Kidney epithelial cell (primary cell): ENCODE measurements at regions not wholly inside any gene's neighbourhood (a gene's known extent, or its start where the extent isn't known, plus 50 kb on each side); places are given as distances from the start of the nearest gene placed in this dataset.

Experiments
- DNase-seq: peaks from one replicate; pipeline ENCODE4 v3.0.0-alpha.2; 2010; ENCODE audit warnings: low read depth
- H3K27me3 ChIP-seq: 2 replicates; pipeline ENCODE4 v1.6.0; 2011; ENCODE audit warnings: low read length; ENCODE audit not compliant: control insufficient read depth, insufficient read depth
- H3K36me3 ChIP-seq: 2 replicates; pipeline ENCODE4 v1.5.1; 2011; ENCODE audit warnings: low read length; ENCODE audit not compliant: control insufficient read depth, insufficient read depth
- H3K4me3 ChIP-seq: 2 replicates; pipeline ENCODE4 v1.5.1; 2011; ENCODE audit warnings: low read depth, mild to moderate bottlenecking, control low read depth, low read length
- CTCF ChIP-seq: IDR thresholded peaks from 2 replicates; pipeline ENCODE4 v1.5.1; 2011; ENCODE audit warnings: mild to moderate bottlenecking, moderate library complexity, low read length, control low read depth, inconsistent platforms; ENCODE audit not compliant: insufficient read depth, poor library complexity, severe bottlenecking

GRCh38 chr1:69401879-69402278, 165.8 kb upstream of the LRRC7 start:
- Histone ChIP-seq H3K27me3 (no peaks in the 10 kb centered on the region), H3K36me3 (no peaks in the 10 kb centered on the region), H3K4me3 (no peak overlapping the region)
- no peak for DNase-seq
- TF ChIP-seq CTCF, result no peak

- no peak for DNase-seq
- no peaks in the 10 kb centered on the region for H3K27me3 ChIP-seq
- no peak for TF ChIP-seq CTCF
- H3K4me3 ChIP-seq, result no peak overlapping the region
- no peaks in the 10 kb centered on the region for H3K36me3 ChIP-seq
Measured at GRCh38 chr1:69403756-69404320, 163.9 kb upstream of the LRRC7 start.

GRCh38 chr1:69404486-69404885, 163.2 kb upstream of the LRRC7 start:
- Histone ChIP-seq H3K4me3 (no peak overlapping the region), H3K36me3 (no peaks in the 10 kb centered on the region), H3K27me3 (no peaks in the 10 kb centered on the region)
- no peak for DNase-seq
- TF ChIP-seq CTCF, result no peak

- no peaks in the 10 kb centered on the region for H3K36me3 ChIP-seq
- no peak overlapping the region for H3K4me3 ChIP-seq
- no peaks in the 10 kb centered on the region for H3K27me3 ChIP-seq
- DNase-seq, result no peak
- TF ChIP-seq CTCF, result no peak
Measured at GRCh38 chr1:69406244-69406643, 161.5 kb upstream of the LRRC7 start.

- H3K36me3 ChIP-seq, result no peaks in the 10 kb centered on the region
- H3K27me3 ChIP-seq, result no peaks in the 10 kb centered on the region
- no peak overlapping the region for H3K4me3 ChIP-seq
- DNase-seq, result no peak
- TF ChIP-seq CTCF, result no peak
Measured at GRCh38 chr1:69409731-69410456, 157.8 kb upstream of the LRRC7 start.

- no peak for DNase-seq
- H3K27me3 ChIP-seq, result no peaks in the 10 kb centered on the region
- no peaks in the 10 kb centered on the region for H3K36me3 ChIP-seq
Measured at GRCh38 chr1:69410457-69410850, 157.3 kb upstream of the LRRC7 start.

More at GRCh38 chr1:69410457-69410850, 157.3 kb upstream of the LRRC7 start:
- H3K4me3 ChIP-seq, result no peak overlapping the region
- no peak for TF ChIP-seq CTCF
